HFFc6 (cell line): ENCODE measurements at regions not wholly inside any gene's neighbourhood (a gene's known extent, or its start where the extent isn't known, plus 50 kb on each side); places are given as distances from the start of the nearest gene placed in this dataset.
"Not testable (repeated sequence)": the region's sequence is repeated elsewhere in the genome, so short reads cannot be mapped to it uniquely, and the experiment has no call there.

Experiments
- DNase-seq: peaks from one replicate; pipeline ENCODE4 v3.0.0-alpha.2; 2018
- H3K27ac Mint-ChIP-seq: 2 replicates; pipeline ENCODE4 v1.8.0; 2020; ENCODE audit warnings: mild to moderate bottlenecking, mixed read lengths
- H3K27me3 Mint-ChIP-seq: 2 replicates; pipeline ENCODE4 v1.8.0; 2021; ENCODE audit warnings: mild to moderate bottlenecking, moderate library complexity, mixed read lengths; ENCODE audit not compliant: insufficient read depth
- H3K36me3 Mint-ChIP-seq: 2 replicates; pipeline ENCODE4 v1.8.0; 2021; ENCODE audit warnings: low read depth, mixed read lengths
- H3K4me1 Mint-ChIP-seq: 2 replicates; pipeline ENCODE4 v1.8.0; 2020; ENCODE audit warnings: low read depth, mixed read lengths
- H3K4me3 Mint-ChIP-seq: 2 replicates; pipeline ENCODE4 v1.8.0; 2020; ENCODE audit warnings: mild to moderate bottlenecking, moderate library complexity, mixed read lengths
- H3K9me3 Mint-ChIP-seq: 2 replicates; pipeline ENCODE4 v1.8.0; 2020; ENCODE audit warnings: mild to moderate bottlenecking, mixed read lengths
- CTCF ChIP-seq: fragments of 200-600 bp; sonication (generic); IDR thresholded peaks from 2 replicates; pipeline ENCODE4 v1.5.0; 2021; ENCODE audit warnings: antibody characterized with exemption, mild to moderate bottlenecking

GRCh38 chr2:64743739-64744330, 90.1 kb upstream of the SERTAD2 start:
- Mint-ChIP-seq H3K4me1 (peaks cover 22% of the 10 kb centered on the region), H3K27ac (no peak overlapping the region), H3K27me3 (no peaks in the 10 kb centered on the region), H3K4me3 (no peak overlapping the region), H3K9me3 (no peaks in the 10 kb centered on the region), H3K36me3 (no peaks in the 10 kb centered on the region)
- TF ChIP-seq CTCF = no peak
- DNase-seq = no peak

- no peaks in the 10 kb centered on the region for H3K36me3 Mint-ChIP-seq
- no peaks in the 10 kb centered on the region for H3K9me3 Mint-ChIP-seq
- H3K4me3 Mint-ChIP-seq = no peak overlapping the region
- no peak for DNase-seq
- H3K27me3 Mint-ChIP-seq = no peaks in the 10 kb centered on the region
- no peak overlapping the region for H3K27ac Mint-ChIP-seq
- TF ChIP-seq CTCF = no peak
- peaks cover 33% of the 10 kb centered on the region for H3K4me1 Mint-ChIP-seq
Observed at GRCh38 chr2:64745562-64745961, 91.8 kb upstream of the SERTAD2 start.

GRCh38 chr2:64747690-64748091, 94.0 kb upstream of the SERTAD2 start:
- H3K27ac Mint-ChIP-seq, H3K9me3 Mint-ChIP-seq, H3K36me3 Mint-ChIP-seq, DNase-seq, H3K4me3 Mint-ChIP-seq, H3K27me3 Mint-ChIP-seq: not testable (repeated sequence)
- H3K4me1 Mint-ChIP-seq = peaks cover 43% of the 10 kb centered on the region

GRCh38 chr2:64748147-64748546, 94.4 kb upstream of the SERTAD2 start:
- DNase-seq = no peak
- H3K27me3 Mint-ChIP-seq = peaks cover 4% of the 10 kb centered on the region; the same call in 1 of the 2 replicates
- no peak overlapping the region for H3K27ac Mint-ChIP-seq
- H3K9me3 Mint-ChIP-seq = no peaks in the 10 kb centered on the region
- no peak for TF ChIP-seq CTCF
- no peaks in the 10 kb centered on the region for H3K36me3 Mint-ChIP-seq
- H3K4me1 Mint-ChIP-seq = peaks cover 48% of the 10 kb centered on the region
- no peak overlapping the region for H3K4me3 Mint-ChIP-seq

GRCh38 chr2:64748561-64748960, 94.8 kb upstream of the SERTAD2 start:
- Mint-ChIP-seq H3K36me3 (no peaks in the 10 kb centered on the region), H3K27ac (peak overlapping the region; percentile 73), H3K4me3 (peak overlapping the region; percentile 99), H3K9me3 (no peaks in the 10 kb centered on the region), H3K4me1 (peaks cover 52% of the 10 kb centered on the region), H3K27me3 (peaks cover 4% of the 10 kb centered on the region; the same call in 1 of the 2 replicates)
- no peak for DNase-seq
- no peak for TF ChIP-seq CTCF

GRCh38 chr2:64749446-64749845, 95.7 kb upstream of the SERTAD2 start:
- H3K27ac Mint-ChIP-seq = peak overlapping the region; percentile 97
- no peaks in the 10 kb centered on the region for H3K36me3 Mint-ChIP-seq
- peak overlapping the region; percentile 99 for H3K4me3 Mint-ChIP-seq
- no peak for DNase-seq
- TF ChIP-seq CTCF = no peak
- peaks cover 46% of the 10 kb centered on the region for H3K4me1 Mint-ChIP-seq
- H3K27me3 Mint-ChIP-seq = peaks cover 4% of the 10 kb centered on the region; the same call in 1 of the 2 replicates
- H3K9me3 Mint-ChIP-seq = no peaks in the 10 kb centered on the region
